ENCODE measurements at regions not wholly inside any gene's neighbourhood (a gene's known extent, or its start where the extent isn't known, plus 50 kb on each side); places are given as distances from the start of the nearest gene placed in this dataset.

- no peak overlapping the region for H3K4me3 ChIP-seq (ENCODE audit: low read depth, low read length)
- DNase-seq (ENCODE audit: low read depth): no peak
- TF ChIP-seq CTCF (IDR thresholded peaks at IDR 0.05; ENCODE audit: insufficient read depth, low read depth, low read length): no peak
These were observed 437.1 kb upstream of the USP15 start for GRCh38 chr12:61823102-61823501.

GRCh38 chr12:61846765-61847164 is 413.4 kb upstream of the USP15 start:
- TF ChIP-seq CTCF (IDR thresholded peaks at IDR 0.05; ENCODE audit: insufficient read depth, low read depth, low read length): no peak
- no peak overlapping the region for H3K4me3 ChIP-seq (ENCODE audit: low read depth, low read length)
- DNase-seq (ENCODE audit: low read depth): no peak

GRCh38 chr12:61848893-61849292 is 411.3 kb upstream of the USP15 start:
- no peak overlapping the region for H3K4me3 ChIP-seq (ENCODE audit: low read depth, low read length)
- TF ChIP-seq CTCF (IDR thresholded peaks at IDR 0.05; ENCODE audit: insufficient read depth, low read depth, low read length): no peak

GRCh38 chr12:61853945-61854344 is 406.3 kb upstream of the USP15 start:
- no peak for TF ChIP-seq CTCF (IDR thresholded peaks at IDR 0.05; ENCODE audit: insufficient read depth, low read depth, low read length)
- DNase-seq (ENCODE audit: low read depth): no peak
- H3K4me3 ChIP-seq (ENCODE audit: low read depth, low read length): no peak overlapping the region

More at GRCh38 chr12:61848893-61849292, 411.3 kb upstream of the USP15 start:
- DNase-seq (ENCODE audit: low read depth): no peak

- DNase-seq (ENCODE audit: low read depth): no peak
- TF ChIP-seq CTCF (IDR thresholded peaks at IDR 0.05; ENCODE audit: insufficient read depth, low read depth, low read length): no peak
- H3K4me3 ChIP-seq (ENCODE audit: low read depth, low read length): no peak overlapping the region
These were observed 405.3 kb upstream of the USP15 start for GRCh38 chr12:61854902-61855301.

GRCh38 chr12:61857968-61858367 is 402.2 kb upstream of the USP15 start:
- H3K4me3 ChIP-seq (ENCODE audit: low read depth, low read length): no peak overlapping the region
- no peak for DNase-seq (ENCODE audit: low read depth)
- no peak for TF ChIP-seq CTCF (IDR thresholded peaks at IDR 0.05; ENCODE audit: insufficient read depth, low read depth, low read length)

GRCh38 chr12:61860451-61860850 is 399.8 kb upstream of the USP15 start:
- H3K4me3 ChIP-seq (ENCODE audit: low read depth, low read length): no peak overlapping the region

More at GRCh38 chr12:61860451-61860850, 399.8 kb upstream of the USP15 start:
- no peak for TF ChIP-seq CTCF (IDR thresholded peaks at IDR 0.05; ENCODE audit: insufficient read depth, low read depth, low read length)
- no peak for DNase-seq (ENCODE audit: low read depth)
